Erythroblast (primary cell): ENCODE measurements at regions not wholly inside any gene's neighbourhood (a gene's known extent, or its start where the extent isn't known, plus 50 kb on each side); places are given as distances from the start of the nearest gene placed in this dataset.

Source experiments
- GATA1 ChIP-seq: IDR thresholded peaks from 2 replicates; pipeline ENCODE4 v1.6.1; 2011; ENCODE audit warnings: low read depth, mild to moderate bottlenecking, control low read depth, low read length, moderate library complexity
- POLR2A ChIP-seq: IDR thresholded peaks from 2 replicates; pipeline ENCODE4 v1.6.1; 2011; ENCODE audit warnings: mild to moderate bottlenecking, low read length

GRCh38 chr9:22240619-22241018, 206.0 kb upstream of the DMRTA1 start:
- TF ChIP-seq POLR2A, result no peak
- no peak for TF ChIP-seq GATA1
